ENCODE measurements at regions not wholly inside any gene's neighbourhood (a gene's known extent, or its start where the extent isn't known, plus 50 kb on each side); places are given as distances from the start of the nearest gene placed in this dataset.

GRCh38 chr16:76157629-76158028 is 119.6 kb upstream of the CNTNAP4 start:
- no peak for TF ChIP-seq CTCF (IDR thresholded peaks at IDR 0.05; ENCODE audit: insufficient read depth, low read depth, low read length)
- no peak for TF ChIP-seq EZH2 (IDR thresholded peaks at IDR 0.05; ENCODE audit: insufficient read depth, low read length)

Data from astrocyte (in vitro differentiated cells and primary cell).